ENCODE measurements at regions not wholly inside any gene's neighbourhood (a gene's known extent, or its start where the extent isn't known, plus 50 kb on each side); places are given as distances from the start of the nearest gene placed in this dataset.
"Not testable (repeated sequence)": the region's sequence is repeated elsewhere in the genome, so short reads cannot be mapped to it uniquely, and the experiment has no call there.

- DNase-seq (ENCODE audit: low spot score): no peak
Measured at GRCh38 chr2:212871597-212871996, 279.8 kb downstream of the IKZF2 start.

GRCh38 chr2:212864186-212864585 lies 287.2 kb downstream of the IKZF2 start:
- no peak for DNase-seq (ENCODE audit: low spot score)

GRCh38 chr2:212863185-212863588 lies 288.2 kb downstream of the IKZF2 start:
- no peak for DNase-seq (ENCODE audit: low spot score)

- no peak for DNase-seq (ENCODE audit: low spot score)
Measured at GRCh38 chr2:212858496-212858895, 292.9 kb downstream of the IKZF2 start.

GRCh38 chr2:212854771-212855170 lies 296.6 kb downstream of the IKZF2 start:
- no peak for DNase-seq (ENCODE audit: low spot score)

- no peak for DNase-seq (ENCODE audit: low spot score)
Measured at GRCh38 chr2:212854116-212854515, 297.3 kb downstream of the IKZF2 start.

GRCh38 chr2:212845941-212846340 lies 305.5 kb downstream of the IKZF2 start:
- DNase-seq (ENCODE audit: low spot score): peak; percentile 58

- peak; percentile 47 for DNase-seq (ENCODE audit: low spot score)
Measured at GRCh38 chr2:212843409-212844199, 305.0 kb upstream of the ERBB4 start.

GRCh38 chr2:212842544-212843185 lies 304.1 kb upstream of the ERBB4 start:
- peak; percentile 45 for DNase-seq (ENCODE audit: low spot score)

GRCh38 chr2:212841460-212841859 lies 302.9 kb upstream of the ERBB4 start:
- no peak for DNase-seq (ENCODE audit: low spot score)

GRCh38 chr2:212832211-212833195 lies 293.9 kb upstream of the ERBB4 start:
- no peak for DNase-seq (ENCODE audit: low spot score)

GRCh38 chr2:212831671-212832199 lies 293.1 kb upstream of the ERBB4 start:
- no peak for DNase-seq (ENCODE audit: low spot score)

GRCh38 chr2:212816267-212816666 lies 277.7 kb upstream of the ERBB4 start:
- DNase-seq (ENCODE audit: low spot score): no peak

GRCh38 chr2:212815453-212815852 lies 276.9 kb upstream of the ERBB4 start:
- no peak for DNase-seq (ENCODE audit: low spot score)

GRCh38 chr2:212814941-212815340 lies 276.3 kb upstream of the ERBB4 start:
- DNase-seq (ENCODE audit: low spot score): no peak

GRCh38 chr2:212811921-212812320 lies 273.3 kb upstream of the ERBB4 start:
- DNase-seq (ENCODE audit: low spot score): no peak

- no peak for DNase-seq (ENCODE audit: low spot score)
Measured at GRCh38 chr2:212811036-212811805, 272.6 kb upstream of the ERBB4 start.

GRCh38 chr2:212797484-212798205 lies 259.0 kb upstream of the ERBB4 start:
- no peak for DNase-seq (ENCODE audit: low spot score)

- no peak for DNase-seq (ENCODE audit: low spot score)
Measured at GRCh38 chr2:212794471-212794870, 255.9 kb upstream of the ERBB4 start.

- DNase-seq (ENCODE audit: low spot score): no peak
Measured at GRCh38 chr2:212791569-212791968, 253.0 kb upstream of the ERBB4 start.

- not testable (repeated sequence) for DNase-seq (ENCODE audit: low spot score)
Measured at GRCh38 chr2:212786088-212786487, 247.5 kb upstream of the ERBB4 start.
